ENCODE measurements at regions not wholly inside any gene's neighbourhood (a gene's known extent, or its start where the extent isn't known, plus 50 kb on each side); places are given as distances from the start of the nearest gene placed in this dataset.

GRCh38 chr10:123550675-123551096 lies 115.5 kb upstream of the GPR26 start:
- H3K4me3 ChIP-seq (ENCODE audit: low read depth, low read length): no peak overlapping the region
- TF ChIP-seq CTCF (IDR thresholded peaks at IDR 0.05; ENCODE audit: insufficient read depth, low read depth, low read length): no peak
- no peak for DNase-seq (ENCODE audit: low read depth)

- no peak for TF ChIP-seq CTCF (IDR thresholded peaks at IDR 0.05; ENCODE audit: insufficient read depth, low read depth, low read length)
- H3K4me3 ChIP-seq (ENCODE audit: low read depth, low read length): no peak overlapping the region
- no peak for DNase-seq (ENCODE audit: low read depth)
Measured at GRCh38 chr10:123551259-123551658, 114.9 kb upstream of the GPR26 start.

- TF ChIP-seq CTCF (IDR thresholded peaks at IDR 0.05; ENCODE audit: insufficient read depth, low read depth, low read length): no peak
- no peak overlapping the region for H3K4me3 ChIP-seq (ENCODE audit: low read depth, low read length)
- DNase-seq (ENCODE audit: low read depth): no peak
Measured at GRCh38 chr10:123552760-123553554, 113.2 kb upstream of the GPR26 start.

- TF ChIP-seq CTCF (IDR thresholded peaks at IDR 0.05; ENCODE audit: insufficient read depth, low read depth, low read length): no peak
Measured at GRCh38 chr10:123553810-123554430, 112.2 kb upstream of the GPR26 start.

GRCh38 chr10:123554656-123555055 lies 111.5 kb upstream of the GPR26 start:
- TF ChIP-seq CTCF (IDR thresholded peaks at IDR 0.05; ENCODE audit: insufficient read depth, low read depth, low read length): no peak
- DNase-seq (ENCODE audit: low read depth): no peak
- H3K4me3 ChIP-seq (ENCODE audit: low read depth, low read length): no peak overlapping the region

More at GRCh38 chr10:123553810-123554430, 112.2 kb upstream of the GPR26 start:
- no peak overlapping the region for H3K4me3 ChIP-seq (ENCODE audit: low read depth, low read length)
- DNase-seq (ENCODE audit: low read depth): no peak

- no peak for TF ChIP-seq CTCF (IDR thresholded peaks at IDR 0.05; ENCODE audit: insufficient read depth, low read depth, low read length)
- no peak overlapping the region for H3K4me3 ChIP-seq (ENCODE audit: low read depth, low read length)
- DNase-seq (ENCODE audit: low read depth): no peak
Measured at GRCh38 chr10:123555616-123556015, 110.5 kb upstream of the GPR26 start.

Data from fibroblast of villous mesenchyme (primary cell).